Ishikawa (cell line): ENCODE measurements at regions not wholly inside any gene's neighbourhood (a gene's known extent, or its start where the extent isn't known, plus 50 kb on each side); places are given as distances from the start of the nearest gene placed in this dataset.

Source experiments
- CEBPB ChIP-seq: IDR thresholded peaks from 2 replicates; pipeline ENCODE4 v1.6.1; 2012
- CREB1 ChIP-seq: IDR thresholded peaks from 2 replicates; pipeline ENCODE4 v1.6.1; 2012; ENCODE audit warnings: low read depth
- EGR1 ChIP-seq: IDR thresholded peaks from 2 replicates; pipeline ENCODE4 v1.6.1; 2012
- EP300 ChIP-seq: IDR thresholded peaks from 2 replicates; pipeline ENCODE4 v1.6.1; 2012; ENCODE audit warnings: borderline replicate concordance
- RAD21 ChIP-seq: IDR thresholded peaks from 2 replicates; pipeline ENCODE4 v1.6.1; 2012; ENCODE audit warnings: low read depth
- TAF1 ChIP-seq: IDR thresholded peaks from 2 replicates; pipeline ENCODE4 v1.6.1; 2012; ENCODE audit warnings: low read depth, mild to moderate bottlenecking
- YY1 ChIP-seq: IDR thresholded peaks from 2 replicates; pipeline ENCODE4 v1.6.1; 2012; ENCODE audit warnings: low read depth
- ZBTB7A ChIP-seq: IDR thresholded peaks from 2 replicates; pipeline ENCODE4 v1.6.1; 2012; ENCODE audit warnings: low read depth
- TF ChIP-seq, protein P1 (sequence below): IDR thresholded peaks from 2 replicates; pipeline ENCODE4 v1.6.1; 2012; ENCODE audit warnings: low read depth, mild to moderate bottlenecking

DNA sequence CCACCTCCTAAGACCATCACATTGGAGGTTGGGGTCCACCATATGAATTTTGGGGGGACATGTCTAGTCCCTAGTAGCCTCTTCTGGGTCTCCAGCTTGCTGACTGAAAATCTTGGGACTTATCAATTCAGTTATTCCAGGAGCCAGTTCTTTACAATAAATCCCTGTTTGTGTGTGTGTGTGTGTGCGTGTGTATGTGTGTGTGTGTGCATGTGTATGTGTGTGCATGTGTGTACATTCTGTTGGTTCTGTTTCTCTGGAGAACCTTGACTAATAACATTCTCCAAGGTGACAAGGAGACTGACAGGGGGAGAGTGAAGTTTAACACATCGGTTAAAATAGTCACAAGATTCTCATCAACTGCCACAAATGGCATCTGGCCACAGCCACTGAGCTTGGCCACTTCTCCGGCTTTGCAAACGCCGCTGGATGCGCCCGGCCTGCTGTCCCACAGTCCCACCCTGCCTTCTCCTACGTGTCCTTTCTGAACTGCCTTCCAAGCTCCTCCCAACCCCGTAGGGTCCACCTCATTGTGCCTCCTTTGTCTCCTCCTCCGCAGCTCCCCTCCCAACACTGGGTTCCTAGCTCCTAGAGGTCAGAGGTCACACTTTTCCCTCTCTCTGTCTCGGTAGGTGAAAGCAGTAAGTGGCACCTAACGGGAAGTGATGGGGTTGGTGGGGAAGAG is 88.1 kb upstream of the DIO3 start:
- TF ChIP-seq ZBTB7A (no peak), EP300 (no peak), CREB1 (no peak), CEBPB (no peak), EGR1 (no peak), RAD21 (no peak), TAF1 (no peak), YY1 (no peak)
- TF ChIP-seq, protein P1, sequence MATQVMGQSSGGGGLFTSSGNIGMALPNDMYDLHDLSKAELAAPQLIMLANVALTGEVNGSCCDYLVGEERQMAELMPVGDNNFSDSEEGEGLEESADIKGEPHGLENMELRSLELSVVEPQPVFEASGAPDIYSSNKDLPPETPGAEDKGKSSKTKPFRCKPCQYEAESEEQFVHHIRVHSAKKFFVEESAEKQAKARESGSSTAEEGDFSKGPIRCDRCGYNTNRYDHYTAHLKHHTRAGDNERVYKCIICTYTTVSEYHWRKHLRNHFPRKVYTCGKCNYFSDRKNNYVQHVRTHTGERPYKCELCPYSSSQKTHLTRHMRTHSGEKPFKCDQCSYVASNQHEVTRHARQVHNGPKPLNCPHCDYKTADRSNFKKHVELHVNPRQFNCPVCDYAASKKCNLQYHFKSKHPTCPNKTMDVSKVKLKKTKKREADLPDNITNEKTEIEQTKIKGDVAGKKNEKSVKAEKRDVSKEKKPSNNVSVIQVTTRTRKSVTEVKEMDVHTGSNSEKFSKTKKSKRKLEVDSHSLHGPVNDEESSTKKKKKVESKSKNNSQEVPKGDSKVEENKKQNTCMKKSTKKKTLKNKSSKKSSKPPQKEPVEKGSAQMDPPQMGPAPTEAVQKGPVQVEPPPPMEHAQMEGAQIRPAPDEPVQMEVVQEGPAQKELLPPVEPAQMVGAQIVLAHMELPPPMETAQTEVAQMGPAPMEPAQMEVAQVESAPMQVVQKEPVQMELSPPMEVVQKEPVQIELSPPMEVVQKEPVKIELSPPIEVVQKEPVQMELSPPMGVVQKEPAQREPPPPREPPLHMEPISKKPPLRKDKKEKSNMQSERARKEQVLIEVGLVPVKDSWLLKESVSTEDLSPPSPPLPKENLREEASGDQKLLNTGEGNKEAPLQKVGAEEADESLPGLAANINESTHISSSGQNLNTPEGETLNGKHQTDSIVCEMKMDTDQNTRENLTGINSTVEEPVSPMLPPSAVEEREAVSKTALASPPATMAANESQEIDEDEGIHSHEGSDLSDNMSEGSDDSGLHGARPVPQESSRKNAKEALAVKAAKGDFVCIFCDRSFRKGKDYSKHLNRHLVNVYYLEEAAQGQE = no peak
